BLaER1 treated with 17β-estradiol and CSF1 and Interleukin-3, amounts not matched to agents 10 nM and 100 nM (cell line): ENCODE measurements at regions not wholly inside any gene's neighbourhood (a gene's known extent, or its start where the extent isn't known, plus 50 kb on each side); places are given as distances from the start of the nearest gene placed in this dataset.
A peak's percentile ranks its signal among the peaks of the same experiment; 100 is the strongest.

Experiments
- H3K27ac ChIP-seq, 11 experiments: shearing (Covaris generic); formaldehyde crosslinking; 2 replicates each; pipeline ENCODE4 v1.8.1; 2022
- H3K27me3 ChIP-seq, 11 experiments: shearing (Covaris generic); formaldehyde crosslinking; 2 replicates each; pipeline ENCODE4 v1.8.1; 2022
- H3K36me3 ChIP-seq, 11 experiments: shearing (Covaris generic); formaldehyde crosslinking; 2 replicates each; pipeline ENCODE4 v1.8.1; 2022
- H3K4me1 ChIP-seq, 10 experiments: shearing (Covaris generic); formaldehyde crosslinking; 2 replicates each; pipeline ENCODE4 v1.8.1; 2022
- H3K4me2 ChIP-seq, 11 experiments: shearing (Covaris generic); formaldehyde crosslinking; 2 replicates each; pipeline ENCODE4 v1.8.1; 2022
- H3K4me3 ChIP-seq, 10 experiments: shearing (Covaris generic); formaldehyde crosslinking; 2 replicates each; pipeline ENCODE4 v1.8.1; 2022
- H3K9ac ChIP-seq, 11 experiments: shearing (Covaris generic); formaldehyde crosslinking; 2 replicates each; pipeline ENCODE4 v1.8.1; 2022
- H3K9me3 ChIP-seq, 11 experiments: shearing (Covaris generic); formaldehyde crosslinking; replicated peaks in 1 of 11; 2 replicates each; pipeline ENCODE4 v1.8.1; 2022
- H4K20me1 ChIP-seq, 11 experiments: shearing (Covaris generic); formaldehyde crosslinking; 2 replicates each; pipeline ENCODE4 v1.8.1; 2022
- Cebpa-rat ChIP-seq, 11 experiments: shearing (Covaris generic); IDR thresholded peaks; 2 replicates each; pipeline ENCODE4 v1.8.1; 2022

DNA sequence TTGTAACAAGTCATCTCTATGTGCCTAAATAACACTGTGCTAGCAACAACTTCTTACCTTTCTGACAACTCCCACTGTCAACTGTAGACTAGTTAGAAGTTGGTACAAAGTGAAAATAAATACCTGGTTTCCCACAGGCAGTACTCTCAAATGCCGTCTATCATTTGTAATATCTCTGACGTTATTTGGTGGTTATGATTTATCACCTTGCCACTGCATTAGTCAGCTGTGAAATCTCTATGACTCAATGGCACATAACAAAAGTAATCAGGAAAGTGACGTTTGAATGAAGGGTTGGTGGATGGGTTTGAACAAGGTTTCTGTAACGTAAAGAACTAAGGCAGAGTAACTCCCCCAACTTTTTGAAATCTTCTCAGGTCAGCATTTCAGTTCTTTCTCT, 592.3 kb downstream of the MAT2B start:
- H3K4me3 ChIP-seq = no peak overlapping the region
- no peak overlapping the region for H3K9ac ChIP-seq
- no peak for TF ChIP-seq Cebpa-rat (IDR thresholded peaks at IDR 0.05)
- no peak overlapping the region for H3K27ac ChIP-seq
- no peaks in the 10 kb centered on the region for H3K36me3 ChIP-seq
- H4K20me1 ChIP-seq = no peaks in the 10 kb centered on the region
- H3K27me3 ChIP-seq = no peaks in the 10 kb centered on the region
- no peak overlapping the region for H3K4me2 ChIP-seq
- peaks cover 0 to 5% (median 0%) of the 10 kb centered on the region in 10 experiments; a peak in 2 of 20 replicates for H3K4me1 ChIP-seq
- no peaks in the 10 kb centered on the region for H3K9me3 ChIP-seq

DNA sequence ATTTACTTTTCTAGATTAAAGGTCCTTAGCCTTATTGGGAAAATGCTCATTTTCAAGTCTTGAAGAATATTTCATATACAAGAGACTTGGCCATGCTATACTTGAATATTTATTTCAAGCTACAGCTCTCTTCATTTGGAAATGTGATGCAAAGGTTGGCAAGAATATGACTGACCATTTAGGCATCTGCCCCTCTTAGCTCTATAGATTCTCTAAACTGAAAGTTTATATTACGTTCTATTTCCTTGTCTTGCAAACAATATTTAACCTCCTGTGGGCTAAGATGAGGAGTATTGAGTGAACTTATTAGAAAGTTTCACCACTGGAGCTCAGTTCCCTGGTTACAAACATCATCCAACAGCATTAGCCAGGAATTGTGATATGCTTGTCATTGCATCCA, 593.1 kb downstream of the MAT2B start:
- Histone ChIP-seq H3K9me3 (no peaks in the 10 kb centered on the region), H3K4me1 (peaks cover 0 to 5% (median 0%) of the 10 kb centered on the region in 10 experiments; a peak in 2 of 20 replicates), H3K36me3 (no peaks in the 10 kb centered on the region), H3K4me3 (no peak overlapping the region), H3K27ac (no peak overlapping the region), H4K20me1 (no peaks in the 10 kb centered on the region), H3K4me2 (no peak overlapping the region), H3K27me3 (no peaks in the 10 kb centered on the region), H3K9ac (no peak overlapping the region)
- no peak for TF ChIP-seq Cebpa-rat (IDR thresholded peaks at IDR 0.05)

DNA sequence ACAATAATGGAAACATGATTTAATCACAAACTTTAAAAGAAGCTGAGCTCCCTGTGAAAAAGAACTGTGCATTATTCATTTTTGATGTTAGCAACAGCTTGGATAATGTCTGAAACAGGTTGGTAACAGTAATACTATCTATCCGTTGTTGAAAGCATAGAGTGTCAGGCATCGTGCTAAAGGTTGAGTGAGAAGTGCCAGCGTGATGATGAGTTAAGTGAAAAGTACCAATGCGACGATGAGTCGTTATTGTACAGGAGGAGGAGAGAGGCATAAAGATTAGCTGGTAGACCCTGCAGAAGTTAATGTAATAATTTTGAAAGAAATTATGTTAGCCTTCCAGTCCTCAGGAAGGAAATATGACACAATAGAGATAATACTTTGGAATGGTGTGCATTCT, 593.6 kb downstream of the MAT2B start:
- Histone ChIP-seq H3K4me3 (no peak overlapping the region), H4K20me1 (no peaks in the 10 kb centered on the region), H3K27me3 (no peaks in the 10 kb centered on the region), H3K4me2 (no peak overlapping the region), H3K27ac (no peak overlapping the region), H3K9ac (no peak overlapping the region), H3K36me3 (no peaks in the 10 kb centered on the region), H3K4me1 (peaks cover 0 to 5% (median 0%) of the 10 kb centered on the region in 10 experiments; a peak in 2 of 20 replicates), H3K9me3 (peaks cover 0 to under 1% (median 0%) of the 10 kb centered on the region in 11 experiments; a peak in 2 of 22 replicates)
- TF ChIP-seq Cebpa-rat (IDR thresholded peaks at IDR 0.05) = no peak

DNA sequence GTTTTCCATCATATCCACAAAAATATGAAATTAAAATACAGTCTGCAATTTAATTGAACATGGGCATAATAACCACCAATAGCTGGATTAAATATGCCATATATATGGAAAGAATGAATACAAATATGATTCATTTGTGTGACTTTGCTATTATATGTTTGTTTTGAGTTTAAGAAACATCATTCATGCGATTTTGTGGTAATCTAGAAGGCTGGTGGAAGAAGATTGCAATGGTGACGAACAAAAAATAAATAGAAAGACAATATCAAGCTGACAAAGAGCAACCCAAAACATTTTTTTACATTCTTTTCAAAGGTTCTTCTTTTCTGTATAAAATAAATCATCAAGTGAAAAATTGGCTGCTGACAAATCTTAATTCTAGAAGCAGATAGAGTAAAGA, 610.0 kb downstream of the MAT2B start:
- Histone ChIP-seq H3K4me3 (no peak overlapping the region), H3K27me3 (no peaks in the 10 kb centered on the region), H3K27ac (no peak overlapping the region), H3K9me3 (peaks cover 0 to 3% (median 0%) of the 10 kb centered on the region in 11 experiments; a peak in 2 of 22 replicates), H3K36me3 (no peaks in the 10 kb centered on the region), H3K4me2 (no peak overlapping the region), H3K4me1 (peaks cover 4 to 13% (median 8%) of the 10 kb centered on the region in 10 experiments; a peak in 16 of 20 replicates), H3K9ac (no peak overlapping the region), H4K20me1 (no peaks in the 10 kb centered on the region)
- TF ChIP-seq Cebpa-rat (IDR thresholded peaks at IDR 0.05) = no peak

DNA sequence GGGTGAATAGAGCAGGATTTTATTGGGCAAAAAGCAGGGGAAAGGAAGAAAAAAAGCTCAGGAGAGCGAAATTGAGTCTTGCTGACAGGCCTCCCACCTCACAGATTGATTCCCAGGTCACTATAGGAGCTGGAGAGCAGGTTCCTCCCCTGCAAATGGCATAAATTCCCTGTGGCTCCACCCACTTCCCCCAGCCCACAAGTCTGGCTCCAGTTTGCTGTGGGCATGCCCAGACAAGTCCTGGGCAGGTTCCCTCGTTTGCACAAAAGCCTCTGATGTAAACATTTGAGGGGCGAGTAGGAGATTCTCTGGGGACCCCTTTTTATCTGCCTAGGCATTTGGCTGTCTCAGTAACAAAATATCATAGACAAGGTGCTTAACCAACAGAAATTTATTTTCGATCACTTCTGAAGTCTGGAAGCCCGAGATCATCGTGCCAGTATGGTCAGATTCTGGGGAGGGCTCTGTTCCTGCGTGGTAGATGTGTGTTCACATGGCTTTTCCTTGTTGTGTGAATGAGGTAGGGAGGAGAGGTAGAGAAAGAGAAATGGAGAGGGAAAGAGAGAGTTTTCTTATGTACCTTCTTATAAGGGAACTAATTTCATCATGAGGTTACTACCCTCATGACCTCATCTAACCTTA, 614.5 kb downstream of the MAT2B start:
- Histone ChIP-seq H3K9me3 (peaks cover 0 to 9% (median 0%) of the 10 kb centered on the region in 11 experiments; a peak in 5 of 22 replicates), H3K4me3 (no peak overlapping the region), H3K4me2 (peak overlapping the region in 10 of 11 experiments; percentile 3 to 58 (median 33); a peak in 15 of 22 replicates), H4K20me1 (no peaks in the 10 kb centered on the region), H3K27ac (peak overlapping the region in 10 of 11 experiments; percentile 48 to 72 (median 64); a peak in 20 of 22 replicates), H3K27me3 (no peaks in the 10 kb centered on the region), H3K4me1 (peaks cover 4 to 13% (median 8%) of the 10 kb centered on the region in 10 experiments; a peak in 16 of 20 replicates), H3K36me3 (no peaks in the 10 kb centered on the region), H3K9ac (no peak overlapping the region)
- no peak for TF ChIP-seq Cebpa-rat (IDR thresholded peaks at IDR 0.05)

DNA sequence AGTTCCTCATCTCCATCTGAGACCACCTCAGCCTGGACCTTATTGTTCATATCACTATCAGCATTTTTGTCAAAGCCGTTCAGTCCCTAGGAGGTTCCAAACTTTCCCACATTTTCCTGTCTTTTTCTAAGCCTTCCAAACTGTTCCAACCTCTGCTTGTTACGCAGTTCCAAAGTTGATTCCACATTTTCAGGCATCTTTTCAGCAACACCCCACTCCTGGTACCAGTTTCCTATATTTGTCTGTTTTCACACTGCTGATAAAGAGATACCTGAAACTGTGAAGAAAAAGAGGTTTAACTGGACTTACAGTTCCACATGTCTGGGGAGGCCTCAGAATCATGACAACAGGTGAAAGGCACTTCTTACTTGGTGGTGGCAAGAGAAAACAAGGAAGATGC, 622.1 kb downstream of the MAT2B start:
- H3K9me3 ChIP-seq = peaks cover 31 to 49% (median 41%) of the 10 kb centered on the region in 11 experiments
- no peak overlapping the region for H3K27ac ChIP-seq
- no peaks in the 10 kb centered on the region for H4K20me1 ChIP-seq
- H3K36me3 ChIP-seq = 0 out of 22 replicates have a peak, but pooled peaks cover 0 to 4% (median 0%) of the 10 kb centered on the region in 11 experiments
- H3K4me1 ChIP-seq = no peaks in the 10 kb centered on the region
- no peaks in the 10 kb centered on the region for H3K27me3 ChIP-seq
- no peak overlapping the region for H3K4me3 ChIP-seq
- no peak overlapping the region for H3K4me2 ChIP-seq
- no peak for TF ChIP-seq Cebpa-rat (IDR thresholded peaks at IDR 0.05)
- no peak overlapping the region for H3K9ac ChIP-seq

DNA sequence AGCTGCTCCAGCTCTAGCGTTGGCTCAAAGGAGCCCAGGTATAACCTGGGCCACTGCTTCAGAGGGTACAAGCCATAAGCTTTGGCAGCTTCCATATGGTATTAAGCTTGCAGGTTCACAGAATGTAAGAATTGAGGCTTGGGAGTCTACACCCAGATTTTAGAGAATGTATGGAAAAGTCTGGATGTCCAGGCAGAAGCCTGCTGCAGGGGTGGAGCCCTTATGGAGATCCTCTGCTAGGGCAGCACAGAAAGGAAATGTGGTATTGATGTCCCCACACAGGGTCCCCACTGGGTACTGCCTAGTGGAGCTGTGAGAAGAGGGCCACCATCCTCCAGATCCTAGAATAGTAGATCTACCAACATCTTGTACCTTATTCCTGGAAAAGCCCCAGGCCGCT, 626.9 kb downstream of the MAT2B start:
- Histone ChIP-seq H3K36me3 (0 out of 22 replicates have a peak, but pooled peaks cover 0 to 4% (median 0%) of the 10 kb centered on the region in 11 experiments), H4K20me1 (no peaks in the 10 kb centered on the region), H3K9me3 (peaks cover 29 to 50% (median 41%) of the 10 kb centered on the region in 11 experiments), H3K4me1 (no peaks in the 10 kb centered on the region), H3K9ac (no peak overlapping the region), H3K4me3 (no peak overlapping the region), H3K27me3 (no peaks in the 10 kb centered on the region), H3K27ac (no peak overlapping the region), H3K4me2 (no peak overlapping the region)
- TF ChIP-seq Cebpa-rat (IDR thresholded peaks at IDR 0.05) = no peak

DNA sequence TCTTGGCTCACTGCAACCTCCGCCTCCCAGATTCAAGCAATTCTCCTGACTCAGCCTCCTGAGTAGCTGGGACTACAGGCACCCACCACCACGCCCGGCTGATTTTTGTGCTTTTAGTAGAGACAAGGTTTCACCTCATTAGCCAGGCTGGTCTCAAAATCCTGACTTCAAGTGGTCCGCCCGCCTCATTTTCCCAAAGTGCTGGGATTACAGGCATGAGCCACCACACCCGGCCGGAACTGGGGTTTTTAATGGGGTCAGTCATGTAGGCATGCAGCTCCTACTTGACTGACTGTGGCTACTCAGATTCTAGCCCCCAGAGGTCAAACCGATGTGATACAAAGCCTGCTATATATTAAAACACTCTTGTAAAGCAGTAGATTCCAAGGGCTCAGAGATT, 631.7 kb downstream of the MAT2B start:
- TF ChIP-seq Cebpa-rat (IDR thresholded peaks at IDR 0.05) = no peak
- Histone ChIP-seq H3K27ac (no peak overlapping the region), H3K9ac (no peak overlapping the region), H3K4me1 (no peaks in the 10 kb centered on the region), H3K4me3 (no peak overlapping the region), H4K20me1 (no peaks in the 10 kb centered on the region), H3K36me3 (0 out of 22 replicates have a peak, but pooled peaks cover 0 to 4% (median 0%) of the 10 kb centered on the region in 11 experiments), H3K27me3 (no peaks in the 10 kb centered on the region), H3K9me3 (peaks cover 13 to 17% (median 16%) of the 10 kb centered on the region in 11 experiments), H3K4me2 (no peak overlapping the region)

DNA sequence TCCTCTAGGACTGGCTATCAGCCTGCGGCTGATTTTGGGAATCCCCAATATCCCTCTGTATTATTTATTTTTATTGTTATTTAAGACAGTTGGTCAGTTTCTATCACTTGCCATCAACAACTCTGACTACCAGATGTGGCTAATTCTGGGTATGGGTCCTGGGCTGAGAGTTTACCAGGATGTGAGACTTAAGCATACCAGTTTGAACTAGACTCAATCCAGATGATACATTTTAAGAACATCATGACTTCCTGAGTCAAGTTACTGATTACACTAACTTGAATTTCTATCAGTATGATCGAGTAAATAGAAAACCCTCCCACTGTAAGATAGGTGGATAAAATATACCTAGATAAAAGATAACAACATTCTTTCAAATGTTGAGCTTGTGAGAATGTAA, 634.0 kb downstream of the MAT2B start:
- TF ChIP-seq Cebpa-rat (IDR thresholded peaks at IDR 0.05) = no peak
- no peaks in the 10 kb centered on the region for H3K9me3 ChIP-seq
- no peak overlapping the region for H3K4me3 ChIP-seq
- H3K4me2 ChIP-seq = no peak overlapping the region
- no peaks in the 10 kb centered on the region for H3K4me1 ChIP-seq
- no peak overlapping the region for H3K27ac ChIP-seq
- no peaks in the 10 kb centered on the region for H3K27me3 ChIP-seq
- no peaks in the 10 kb centered on the region for H4K20me1 ChIP-seq
- H3K9ac ChIP-seq = no peak overlapping the region
- no peaks in the 10 kb centered on the region for H3K36me3 ChIP-seq

DNA sequence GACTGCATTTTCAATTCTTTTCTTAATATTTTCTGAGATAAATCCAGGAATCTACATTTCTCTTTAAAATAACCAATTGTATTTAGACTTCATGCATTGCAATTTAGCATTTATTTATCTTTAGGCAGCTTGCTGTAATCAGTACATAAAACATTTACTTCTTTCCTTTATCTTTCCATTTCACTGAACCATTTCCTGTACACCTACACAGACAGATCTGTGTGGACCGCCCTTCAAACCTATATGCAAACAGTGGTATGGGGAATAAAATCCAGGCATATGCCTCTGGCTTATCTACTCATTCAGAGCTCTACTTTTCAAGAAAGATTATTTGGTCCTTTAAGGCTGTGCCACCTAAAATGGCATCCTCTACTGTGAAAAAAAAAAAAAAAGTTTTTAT, 640.0 kb downstream of the MAT2B start:
- Histone ChIP-seq H3K27ac (no peak overlapping the region), H3K9ac (no peak overlapping the region), H3K36me3 (no peaks in the 10 kb centered on the region), H3K4me2 (no peak overlapping the region), H3K4me3 (no peak overlapping the region), H3K4me1 (no peaks in the 10 kb centered on the region; a peak in 1 of 20 replicates), H4K20me1 (no peaks in the 10 kb centered on the region), H3K27me3 (no peaks in the 10 kb centered on the region), H3K9me3 (no peaks in the 10 kb centered on the region)
- TF ChIP-seq Cebpa-rat (IDR thresholded peaks at IDR 0.05) = no peak
